ENCODE measurements at regions not wholly inside any gene's neighbourhood (a gene's known extent, or its start where the extent isn't known, plus 50 kb on each side); places are given as distances from the start of the nearest gene placed in this dataset.
A peak's percentile ranks its signal among the peaks of the same experiment; 100 is the strongest.

- H3K36me3 ChIP-seq = no peaks in the 10 kb centered on the region
- no peak for TF ChIP-seq Cebpa-rat (IDR thresholded peaks at IDR 0.05)
- no peak overlapping the region for H3K4me3 ChIP-seq
- peaks cover 11% of the 10 kb centered on the region for H3K9me3 ChIP-seq
- H3K4me2 ChIP-seq = no peak overlapping the region
- no peaks in the 10 kb centered on the region for H3K27me3 ChIP-seq
- H4K20me1 ChIP-seq = no peaks in the 10 kb centered on the region
- no peak overlapping the region for H3K9ac ChIP-seq
- H3K27ac ChIP-seq = no peak overlapping the region
- no peaks in the 10 kb centered on the region for H3K4me1 ChIP-seq
Observed at GRCh38 chr9:81191222-81191621, 498.1 kb downstream of the TLE1 start.

- no peak overlapping the region for H3K9ac ChIP-seq
Observed at GRCh38 chr9:81190659-81191058, 498.7 kb downstream of the TLE1 start.

GRCh38 chr9:81183761-81184160 lies 505.6 kb downstream of the TLE1 start:
- no peak overlapping the region for H3K4me2 ChIP-seq
- H3K27ac ChIP-seq = no peak overlapping the region
- H3K4me3 ChIP-seq = no peak overlapping the region
- no peaks in the 10 kb centered on the region for H3K27me3 ChIP-seq
- no peaks in the 10 kb centered on the region for H3K36me3 ChIP-seq
- H4K20me1 ChIP-seq = no peaks in the 10 kb centered on the region
- H3K9ac ChIP-seq = no peak overlapping the region
- H3K4me1 ChIP-seq = peaks cover 9% of the 10 kb centered on the region
- H3K9me3 ChIP-seq = no peaks in the 10 kb centered on the region
- no peak for TF ChIP-seq Cebpa-rat (IDR thresholded peaks at IDR 0.05)

More at GRCh38 chr9:81190659-81191058, 498.7 kb downstream of the TLE1 start:
- no peak overlapping the region for H3K27ac ChIP-seq
- no peaks in the 10 kb centered on the region for H4K20me1 ChIP-seq
- H3K4me3 ChIP-seq = no peak overlapping the region
- peaks cover 11% of the 10 kb centered on the region for H3K9me3 ChIP-seq
- no peaks in the 10 kb centered on the region for H3K36me3 ChIP-seq
- no peaks in the 10 kb centered on the region for H3K4me1 ChIP-seq
- TF ChIP-seq Cebpa-rat (IDR thresholded peaks at IDR 0.05) = no peak
- H3K4me2 ChIP-seq = no peak overlapping the region
- no peaks in the 10 kb centered on the region for H3K27me3 ChIP-seq

DNA sequence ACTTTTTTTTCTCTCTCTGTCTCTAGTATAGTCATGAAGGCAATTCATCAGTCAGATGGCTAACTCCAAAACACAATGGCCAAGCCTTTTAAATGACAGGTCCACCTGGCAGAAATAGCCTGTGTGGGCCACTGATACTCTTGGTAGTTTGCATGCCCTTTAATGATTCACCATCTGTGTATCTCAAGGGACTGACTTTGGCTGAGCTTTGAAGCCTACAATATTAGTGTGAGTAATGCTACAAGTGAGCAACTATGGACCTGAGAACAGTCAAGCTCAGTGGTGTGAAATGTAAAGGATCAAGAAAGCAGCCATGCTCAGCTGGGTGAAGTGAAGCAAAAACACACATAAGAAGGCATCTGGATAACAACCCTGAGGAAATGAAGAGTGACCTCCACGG lies 506.9 kb downstream of the TLE1 start:
- no peak overlapping the region for H3K9ac ChIP-seq
- H3K27ac ChIP-seq = no peak overlapping the region
- H3K4me2 ChIP-seq = peak overlapping the region; percentile 45
- H3K4me3 ChIP-seq = no peak overlapping the region
- no peaks in the 10 kb centered on the region for H4K20me1 ChIP-seq
- no peaks in the 10 kb centered on the region for H3K9me3 ChIP-seq
- H3K27me3 ChIP-seq = no peaks in the 10 kb centered on the region
- TF ChIP-seq Cebpa-rat (IDR thresholded peaks at IDR 0.05) = no peak
- peaks cover 9% of the 10 kb centered on the region for H3K4me1 ChIP-seq
- no peaks in the 10 kb centered on the region for H3K36me3 ChIP-seq

- Histone ChIP-seq H3K9me3 (peaks cover 12% of the 10 kb centered on the region), H3K27me3 (no peaks in the 10 kb centered on the region), H3K4me3 (no peak overlapping the region), H3K4me1 (no peaks in the 10 kb centered on the region), H3K9ac (no peak overlapping the region), H3K27ac (no peak overlapping the region), H3K36me3 (no peaks in the 10 kb centered on the region), H4K20me1 (no peaks in the 10 kb centered on the region), H3K4me2 (no peak overlapping the region)
- TF ChIP-seq Cebpa-rat (IDR thresholded peaks at IDR 0.05) = no peak
Observed at GRCh38 chr9:81174023-81174422, 515.3 kb downstream of the TLE1 start.

DNA sequence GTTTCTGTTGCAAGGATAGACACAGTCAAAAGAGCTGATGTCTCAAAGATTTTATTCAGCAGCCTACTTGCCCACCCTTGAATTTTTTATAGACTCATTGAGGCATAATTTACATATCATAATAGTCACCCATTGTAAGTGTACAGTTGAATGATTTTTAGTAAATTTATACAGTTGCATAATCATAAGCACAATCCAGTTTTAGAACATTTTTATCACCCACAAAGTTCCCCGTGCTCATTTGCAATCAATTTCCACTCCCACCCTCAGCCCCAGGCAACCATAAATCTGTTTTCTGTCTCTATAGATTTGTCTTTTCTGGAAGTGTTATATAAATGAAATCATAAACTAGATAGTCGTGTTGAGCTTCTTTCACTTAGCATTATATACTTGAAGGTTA lies 517.7 kb downstream of the TLE1 start:
- Histone ChIP-seq H3K4me1 (no peaks in the 10 kb centered on the region), H3K9ac (no peak overlapping the region), H3K4me2 (no peak overlapping the region), H3K36me3 (no peaks in the 10 kb centered on the region), H3K9me3 (peaks cover 12% of the 10 kb centered on the region), H3K27me3 (no peaks in the 10 kb centered on the region), H3K4me3 (no peak overlapping the region), H3K27ac (no peak overlapping the region), H4K20me1 (no peaks in the 10 kb centered on the region)
- TF ChIP-seq Cebpa-rat (IDR thresholded peaks at IDR 0.05) = no peak

GRCh38 chr9:81162361-81162760 lies 527.0 kb downstream of the TLE1 start:
- H3K9me3 ChIP-seq = peaks cover 15% of the 10 kb centered on the region
- H3K4me2 ChIP-seq = no peak overlapping the region
- no peaks in the 10 kb centered on the region for H3K36me3 ChIP-seq
- H3K27me3 ChIP-seq = no peaks in the 10 kb centered on the region
- no peaks in the 10 kb centered on the region for H4K20me1 ChIP-seq
- H3K4me1 ChIP-seq = no peaks in the 10 kb centered on the region
- H3K4me3 ChIP-seq = no peak overlapping the region
- H3K9ac ChIP-seq = no peak overlapping the region
- H3K27ac ChIP-seq = no peak overlapping the region
- no peak for TF ChIP-seq Cebpa-rat (IDR thresholded peaks at IDR 0.05)

DNA sequence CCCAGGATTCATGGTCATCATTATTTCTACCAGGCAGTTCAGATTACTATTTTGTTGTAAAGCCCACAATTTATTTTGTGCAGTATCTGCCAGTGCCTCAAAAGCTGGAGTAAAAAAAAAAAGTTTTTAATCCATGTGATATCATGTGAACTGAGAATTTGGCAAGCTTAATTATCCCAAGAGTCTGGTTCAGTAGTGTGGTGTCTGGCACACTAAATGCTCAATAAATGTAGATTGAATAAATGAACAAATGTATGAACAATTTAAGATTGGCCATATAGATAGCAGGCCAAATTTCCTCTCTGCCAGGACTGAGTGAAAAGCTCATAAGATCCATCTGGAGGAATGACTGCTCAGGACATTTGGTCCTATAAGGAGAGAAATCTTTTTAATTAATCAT lies 533.0 kb downstream of the TLE1 start:
- Histone ChIP-seq H3K27ac (no peak overlapping the region), H3K4me3 (no peak overlapping the region)

GRCh38 chr9:81150016-81150625 lies 539.2 kb downstream of the TLE1 start:
- TF ChIP-seq Cebpa-rat (IDR thresholded peaks at IDR 0.05) = no peak
- Histone ChIP-seq H3K27ac (no peak overlapping the region), H3K36me3 (no peaks in the 10 kb centered on the region), H3K4me3 (no peak overlapping the region), H3K4me2 (no peak overlapping the region), H3K9ac (no peak overlapping the region), H3K9me3 (peaks cover 20% of the 10 kb centered on the region; the same call in 1 of the 2 replicates), H3K27me3 (no peaks in the 10 kb centered on the region), H4K20me1 (no peaks in the 10 kb centered on the region), H3K4me1 (no peaks in the 10 kb centered on the region)

More for the DNA sequence above, 533.0 kb downstream of the TLE1 start:
- Histone ChIP-seq H3K4me1 (no peaks in the 10 kb centered on the region), H3K9ac (no peak overlapping the region), H3K4me2 (no peak overlapping the region), H3K36me3 (no peaks in the 10 kb centered on the region), H3K27me3 (no peaks in the 10 kb centered on the region), H4K20me1 (no peaks in the 10 kb centered on the region), H3K9me3 (no peaks in the 10 kb centered on the region)
- TF ChIP-seq Cebpa-rat (IDR thresholded peaks at IDR 0.05) = no peak

DNA sequence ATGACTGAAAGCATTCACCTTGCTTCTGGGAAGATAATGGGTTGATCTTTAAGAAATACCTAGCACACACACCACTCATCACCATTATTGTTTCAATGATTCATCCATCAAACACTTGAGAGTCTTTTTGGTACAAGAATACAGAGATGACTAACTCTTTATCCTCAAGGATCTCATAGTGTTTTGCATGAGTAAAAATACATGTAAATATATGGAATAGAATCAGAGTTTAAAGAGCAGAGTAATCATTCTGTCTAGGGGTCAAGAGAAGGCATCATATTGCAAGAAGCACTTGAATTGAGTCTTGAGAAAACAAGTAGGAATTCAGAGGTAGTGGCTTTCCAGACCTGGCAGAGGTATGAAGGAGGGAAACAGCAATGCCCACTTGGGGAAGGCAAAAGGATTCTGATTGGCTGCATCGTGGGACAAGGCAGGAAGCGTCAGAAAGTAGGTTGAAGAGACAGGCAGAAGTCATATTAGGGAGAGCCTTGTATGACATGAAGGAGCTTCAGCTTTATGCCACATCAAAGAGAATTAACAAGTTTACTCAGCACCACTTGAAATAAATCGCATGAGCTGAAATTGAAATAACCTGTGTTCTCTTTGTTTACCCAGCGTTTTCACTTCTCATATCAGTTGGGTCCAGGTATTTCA lies 542.5 kb downstream of the TLE1 start:
- no peaks in the 10 kb centered on the region for H3K4me1 ChIP-seq
- no peaks in the 10 kb centered on the region for H3K36me3 ChIP-seq
- no peaks in the 10 kb centered on the region for H4K20me1 ChIP-seq
- H3K9me3 ChIP-seq = peaks cover 20% of the 10 kb centered on the region; the same call in 1 of the 2 replicates
- no peak overlapping the region for H3K4me3 ChIP-seq
- H3K9ac ChIP-seq = no peak overlapping the region
- H3K4me2 ChIP-seq = no peak overlapping the region
- no peak for TF ChIP-seq Cebpa-rat (IDR thresholded peaks at IDR 0.05)
- H3K27ac ChIP-seq = no peak overlapping the region
- no peaks in the 10 kb centered on the region for H3K27me3 ChIP-seq

All from BLaER1 (cell line).